ENCODE measurements at regions not wholly inside any gene's neighbourhood (a gene's known extent, or its start where the extent isn't known, plus 50 kb on each side); places are given as distances from the start of the nearest gene placed in this dataset.
A peak's percentile ranks its signal among the peaks of the same experiment; 100 is the strongest.
"Not testable (repeated sequence)": the region's sequence is repeated elsewhere in the genome, so short reads cannot be mapped to it uniquely, and the experiment has no call there.

DNA sequence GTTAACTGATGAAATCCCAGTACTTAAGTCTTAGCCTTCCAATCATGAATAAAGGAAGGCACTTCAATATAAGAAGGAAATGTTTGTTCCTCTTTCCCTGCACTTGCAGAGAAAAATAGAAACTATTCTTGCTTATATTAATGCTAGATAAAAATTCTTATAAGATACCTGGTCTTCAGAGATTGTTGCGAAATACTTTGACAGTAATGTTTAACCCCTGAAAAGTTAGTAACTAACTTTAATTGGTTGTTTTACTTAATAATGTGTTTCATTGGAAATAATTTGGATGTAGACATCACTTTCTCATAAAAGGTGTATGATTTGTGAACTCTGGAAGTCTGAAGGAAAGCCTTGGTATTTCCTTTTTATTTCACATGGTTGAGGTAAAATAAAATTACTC, 294.2 kb upstream of the SYNCRIP start:
- no peak for DNase-seq

DNA sequence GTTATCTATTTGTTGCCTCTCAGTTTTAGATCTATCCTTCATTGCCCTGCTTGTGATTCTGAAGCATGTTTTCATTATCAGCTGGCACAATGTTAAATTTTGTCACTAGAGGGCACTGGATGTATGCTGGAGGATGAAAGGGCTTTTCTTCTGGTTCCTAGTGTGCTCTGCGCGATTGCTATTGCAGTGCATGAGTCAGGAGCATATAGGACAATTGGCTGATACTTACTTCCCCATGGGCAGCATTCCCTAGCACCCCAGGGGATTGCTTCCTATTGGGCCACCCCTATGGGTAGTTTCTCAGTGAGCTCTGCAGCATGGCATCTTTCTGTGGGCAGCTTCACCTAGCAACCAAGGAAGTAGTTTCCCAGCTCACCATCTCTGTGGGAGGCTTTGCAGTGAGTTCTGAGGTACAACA, 280.3 kb upstream of the SYNCRIP start:
- peak; percentile 21 for DNase-seq

DNA sequence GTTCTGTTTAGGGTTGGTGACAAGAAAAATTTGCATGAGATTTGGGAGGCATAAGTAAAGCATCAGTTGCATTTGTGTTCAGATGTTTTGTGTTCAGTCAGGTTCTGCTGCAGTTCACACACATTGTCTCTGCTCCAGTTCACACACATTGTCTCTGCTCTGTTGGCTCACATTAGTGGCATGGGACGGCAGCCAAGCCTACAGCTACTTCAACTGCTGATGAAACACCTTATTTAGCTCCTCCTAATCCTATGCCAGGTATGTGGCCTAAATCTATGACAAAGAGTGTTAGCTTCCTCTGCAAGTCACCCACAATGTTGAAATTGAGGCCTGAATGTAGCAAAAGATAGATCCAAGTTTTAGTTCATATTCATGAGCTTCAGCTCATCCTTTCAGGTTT, 278.1 kb upstream of the SYNCRIP start:
- no peak for DNase-seq

DNA sequence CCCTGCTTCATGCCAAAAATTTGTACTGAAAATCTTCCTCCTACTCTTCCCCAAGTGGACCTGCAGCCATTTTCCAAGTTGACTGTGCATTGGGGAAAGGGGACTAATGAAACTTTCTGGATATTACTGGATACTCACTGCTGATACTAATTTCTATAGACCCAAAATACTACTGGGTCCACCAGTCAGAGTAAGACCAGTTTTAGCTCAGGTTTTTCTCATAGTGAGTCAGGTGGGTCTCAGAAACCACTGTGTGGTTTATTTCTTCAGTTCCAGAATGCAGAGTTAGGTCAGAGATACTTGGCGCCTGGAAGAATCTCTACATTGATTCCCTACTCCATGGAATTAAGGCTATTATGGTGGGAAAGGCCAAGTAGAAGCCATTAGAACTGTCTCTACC, 274.8 kb upstream of the SYNCRIP start:
- no peak for DNase-seq

DNA sequence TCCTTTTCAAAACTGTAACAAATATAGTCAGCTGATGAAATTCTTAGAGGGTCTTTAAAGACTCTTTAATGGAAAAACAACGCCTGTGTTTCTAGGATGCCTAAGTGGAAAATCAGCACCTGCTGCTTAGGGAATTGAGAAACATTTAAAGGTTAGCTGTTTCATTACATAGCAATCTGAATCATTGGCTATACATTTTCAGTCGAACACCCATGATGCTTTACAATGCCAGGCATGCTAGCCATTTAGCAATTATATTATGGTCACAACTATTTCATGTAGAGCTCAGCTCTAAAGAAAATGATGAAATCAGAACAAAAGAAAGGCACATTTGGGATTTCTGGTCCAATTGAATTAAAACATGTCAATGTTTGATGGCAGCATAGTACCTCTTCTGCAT, 270.3 kb upstream of the SYNCRIP start:
- DNase-seq = no peak

DNA sequence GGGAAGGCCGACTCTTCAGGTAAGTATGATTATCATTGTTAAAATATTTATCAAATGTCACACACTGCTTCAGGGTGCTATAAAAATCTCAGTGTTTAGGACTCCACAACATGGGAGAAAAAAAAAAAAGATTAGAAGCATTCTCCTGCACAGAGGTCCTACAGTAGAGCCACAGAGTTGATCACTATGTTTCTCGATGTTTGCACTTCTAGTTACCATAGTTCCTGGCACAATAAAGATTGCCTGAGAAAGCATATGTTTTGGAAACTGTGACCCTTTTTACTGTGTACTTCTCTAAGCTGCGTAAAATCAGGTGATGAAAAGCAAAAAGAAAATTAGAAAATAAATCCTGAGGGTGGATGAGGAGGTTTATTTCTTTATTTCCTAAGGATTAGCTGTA, 269.9 kb upstream of the SYNCRIP start:
- no peak for DNase-seq

DNA sequence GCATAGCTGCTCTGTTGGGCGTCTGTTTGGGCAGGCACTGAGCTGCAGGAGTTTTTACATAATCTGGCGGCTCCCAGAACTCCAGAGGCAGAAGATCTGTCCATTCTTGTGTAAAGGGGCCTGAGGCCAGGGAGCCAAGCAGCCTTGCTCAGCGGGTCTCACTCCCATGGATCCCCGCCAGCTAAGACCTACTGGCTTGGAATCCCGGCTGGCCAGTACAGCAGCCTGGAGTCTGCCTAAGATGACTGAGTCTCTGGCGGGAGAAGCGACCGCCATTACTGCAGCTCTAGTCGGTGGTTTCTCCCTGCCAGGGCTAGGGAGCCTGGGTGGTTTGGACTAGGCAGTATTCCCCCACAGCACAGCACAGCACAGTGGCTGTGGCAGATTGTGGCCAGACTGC, 268.4 kb upstream of the SYNCRIP start:
- no peak for DNase-seq

DNA sequence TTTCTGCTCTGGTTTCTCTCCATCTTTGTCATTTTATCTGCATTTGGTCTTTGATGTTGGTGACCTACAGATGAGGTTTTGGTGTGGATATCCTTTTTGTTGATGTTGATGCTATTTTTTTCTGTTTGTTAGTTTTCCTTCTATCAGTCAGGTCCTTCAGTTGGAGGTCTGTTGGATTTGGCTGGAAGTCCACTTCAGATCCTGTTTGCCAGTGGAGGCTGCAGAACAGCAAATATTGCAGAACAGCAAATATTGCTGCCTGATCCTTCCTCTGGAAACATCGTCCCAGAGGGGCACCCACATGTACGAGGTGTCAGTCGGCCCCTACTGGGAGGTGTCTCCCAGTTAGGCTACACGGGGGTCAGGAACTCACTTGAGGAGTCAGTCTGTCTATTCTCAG, 265.4 kb upstream of the SYNCRIP start:
- not testable (repeated sequence) for DNase-seq

DNA sequence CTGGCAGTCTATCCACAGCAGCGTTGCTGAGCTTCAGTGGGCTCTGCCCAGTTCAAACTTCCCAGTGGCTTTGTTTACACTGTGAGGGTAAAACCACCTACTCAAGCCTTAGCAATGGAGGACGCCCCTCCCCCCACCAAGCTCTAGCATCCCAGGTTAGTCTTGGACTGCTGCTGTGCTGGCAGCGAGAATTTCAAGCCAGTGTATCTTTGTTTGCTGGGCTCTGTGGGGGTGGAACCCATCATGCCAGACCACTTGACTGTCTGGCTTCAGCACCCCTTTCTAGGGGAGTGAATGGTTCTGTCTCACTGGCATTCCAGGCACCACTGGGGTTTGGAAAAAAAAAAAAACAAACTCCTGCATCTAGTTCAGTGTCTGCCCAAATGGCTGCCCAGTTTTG, 249.7 kb upstream of the SYNCRIP start:
- no peak for DNase-seq

DNA sequence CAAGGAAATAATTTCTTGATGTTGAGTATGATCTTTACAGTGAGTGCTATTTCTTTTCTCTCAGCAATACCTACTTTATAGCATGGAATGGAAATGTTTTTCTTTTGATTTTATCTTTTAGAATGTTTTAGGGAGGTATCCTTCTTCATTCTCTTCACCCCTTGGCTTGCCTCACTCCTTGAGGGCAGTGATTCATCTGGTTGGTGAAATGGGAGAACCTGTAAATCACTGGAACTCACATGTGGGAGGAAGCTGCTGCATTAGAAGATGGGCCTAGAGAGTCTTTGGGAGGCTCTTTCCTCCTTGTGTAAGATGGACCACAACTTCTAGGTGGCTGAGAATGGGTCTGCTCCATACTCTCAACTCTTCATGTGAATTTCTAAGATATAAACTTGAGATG, 244.8 kb upstream of the SYNCRIP start:
- peak; percentile 48 for DNase-seq

DNA sequence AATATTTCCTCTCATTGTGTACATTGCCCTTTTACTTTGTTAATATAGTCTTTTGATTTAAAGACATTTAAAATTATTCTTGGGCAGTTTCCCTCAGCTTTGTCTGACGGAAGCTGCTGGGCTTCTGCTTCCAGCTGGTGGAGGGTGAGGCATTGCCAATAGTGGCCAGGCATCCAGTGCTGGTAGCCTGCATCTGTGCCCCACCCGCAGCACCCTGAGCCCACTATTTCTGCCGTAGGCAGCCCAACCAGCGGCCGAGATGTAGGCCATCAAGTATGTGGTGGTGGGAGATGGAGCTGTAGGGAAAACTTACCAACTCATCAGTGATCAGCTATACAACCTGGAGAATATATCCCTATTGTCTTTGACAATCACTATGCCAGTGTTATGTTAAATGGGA, 226.0 kb upstream of the SYNCRIP start:
- DNase-seq = no peak

DNA sequence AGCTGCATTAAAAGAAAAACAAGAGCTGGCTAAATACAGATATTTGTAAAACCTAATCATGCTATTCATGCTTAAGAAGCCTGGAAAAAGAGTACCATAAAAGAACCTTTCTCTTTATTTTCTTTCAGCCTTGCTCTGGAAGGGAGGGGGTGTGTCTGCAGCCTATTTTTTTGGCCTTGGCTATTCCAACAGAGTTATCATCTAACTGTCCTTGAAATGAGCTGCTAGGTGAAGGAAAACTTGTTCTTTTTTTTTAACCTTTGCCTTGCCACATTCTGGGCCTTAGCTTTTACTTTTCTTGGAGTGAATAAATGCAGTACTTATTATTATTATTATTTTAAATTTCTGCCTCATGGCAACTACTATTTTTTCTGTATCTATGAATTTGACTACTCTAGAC, 224.9 kb upstream of the SYNCRIP start:
- DNase-seq = no peak

DNA sequence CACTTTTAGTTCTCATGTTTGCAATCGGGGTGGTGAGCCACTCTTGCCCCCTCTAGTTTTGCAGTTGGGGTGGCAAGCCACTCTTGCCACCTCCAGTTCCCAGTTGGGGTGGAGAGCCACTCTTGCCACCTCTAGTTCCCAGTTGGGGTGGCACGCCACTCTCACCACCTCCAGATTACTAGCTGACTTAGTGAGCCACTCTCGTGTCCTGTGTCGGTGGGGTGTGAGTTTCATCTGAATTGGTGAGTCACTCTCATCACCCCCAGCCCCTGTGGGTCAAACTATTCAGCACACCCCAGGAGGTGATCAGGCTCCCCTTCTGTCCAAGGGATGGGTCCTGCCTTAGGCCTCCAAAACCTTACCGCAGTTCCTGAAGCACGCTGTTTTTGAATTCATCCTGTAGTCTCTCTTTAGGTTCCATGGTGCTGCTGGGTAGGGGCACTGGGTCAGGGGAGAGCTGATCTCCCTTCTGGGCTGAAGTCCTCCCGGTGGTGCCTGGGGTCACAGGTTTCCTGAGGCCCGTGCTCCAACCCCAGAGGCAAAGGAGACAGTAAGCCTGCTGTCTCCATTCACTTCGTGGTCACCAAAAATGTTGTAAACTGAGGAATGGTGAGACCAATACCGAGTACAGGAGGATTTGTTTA, 224.2 kb upstream of the SYNCRIP start:
- DNase-seq = no peak

DNA sequence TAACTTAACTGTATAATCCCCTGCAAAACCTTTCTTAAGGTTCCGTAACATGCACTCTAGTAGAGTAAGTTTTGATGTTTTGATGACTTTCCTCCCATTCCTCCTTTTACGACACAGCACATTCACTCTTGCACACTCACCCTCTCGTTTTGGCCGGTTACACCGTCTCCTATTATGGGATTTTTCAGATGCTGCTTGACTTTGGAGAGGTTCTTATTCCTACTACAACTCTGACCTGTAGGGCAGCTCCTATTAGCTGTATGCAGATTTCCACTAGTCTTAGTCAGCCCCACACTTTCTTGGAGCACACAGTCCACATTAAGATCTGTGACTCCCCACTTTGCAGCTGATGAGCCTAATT, 223.7 kb upstream of the SYNCRIP start:
- no peak for DNase-seq

DNA sequence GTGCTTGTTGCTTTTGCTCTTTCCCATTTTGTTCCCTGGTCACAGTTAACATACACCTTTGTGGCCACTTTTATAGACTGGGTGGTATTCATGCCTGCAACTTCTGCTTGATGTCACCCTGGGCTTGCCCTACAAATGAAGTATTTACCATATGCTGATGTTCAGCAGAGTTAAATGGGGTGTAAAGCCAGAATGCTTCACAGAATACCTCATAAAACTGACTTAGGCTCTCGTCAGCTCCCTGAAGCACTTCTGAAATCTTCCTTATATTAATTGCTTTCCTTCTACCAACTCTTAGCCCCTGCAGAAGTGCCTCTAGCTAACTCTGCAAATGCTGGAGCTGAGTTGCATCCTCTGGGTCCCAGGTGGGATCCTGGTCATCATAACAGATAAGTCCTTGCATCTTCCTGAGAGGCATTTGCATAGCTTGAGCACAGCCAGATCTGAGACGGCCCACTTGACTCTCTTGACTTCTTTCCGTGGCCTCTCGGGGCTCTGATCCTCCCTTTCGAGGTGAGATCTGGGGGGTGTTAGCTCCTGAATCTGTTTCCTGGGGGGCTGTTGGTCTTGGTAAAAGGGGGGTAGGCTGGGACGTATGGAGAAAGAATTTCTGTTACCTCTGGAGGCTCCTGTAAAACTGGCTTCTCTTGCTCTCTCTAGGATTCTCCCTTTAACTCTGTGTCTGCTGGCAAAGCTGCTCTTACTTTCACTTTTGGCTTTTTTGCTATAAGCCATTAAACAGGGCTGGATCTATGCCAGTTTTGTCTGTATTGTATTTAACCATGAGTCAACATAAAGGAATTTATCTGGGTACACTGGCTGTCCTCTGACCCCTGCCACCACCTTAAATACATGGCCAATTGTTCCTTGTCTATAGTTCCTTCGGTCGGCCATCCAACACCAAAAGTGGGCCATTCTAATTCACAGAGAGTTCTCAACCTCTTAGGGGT, 223.0 kb upstream of the SYNCRIP start:
- no peak for DNase-seq

DNA sequence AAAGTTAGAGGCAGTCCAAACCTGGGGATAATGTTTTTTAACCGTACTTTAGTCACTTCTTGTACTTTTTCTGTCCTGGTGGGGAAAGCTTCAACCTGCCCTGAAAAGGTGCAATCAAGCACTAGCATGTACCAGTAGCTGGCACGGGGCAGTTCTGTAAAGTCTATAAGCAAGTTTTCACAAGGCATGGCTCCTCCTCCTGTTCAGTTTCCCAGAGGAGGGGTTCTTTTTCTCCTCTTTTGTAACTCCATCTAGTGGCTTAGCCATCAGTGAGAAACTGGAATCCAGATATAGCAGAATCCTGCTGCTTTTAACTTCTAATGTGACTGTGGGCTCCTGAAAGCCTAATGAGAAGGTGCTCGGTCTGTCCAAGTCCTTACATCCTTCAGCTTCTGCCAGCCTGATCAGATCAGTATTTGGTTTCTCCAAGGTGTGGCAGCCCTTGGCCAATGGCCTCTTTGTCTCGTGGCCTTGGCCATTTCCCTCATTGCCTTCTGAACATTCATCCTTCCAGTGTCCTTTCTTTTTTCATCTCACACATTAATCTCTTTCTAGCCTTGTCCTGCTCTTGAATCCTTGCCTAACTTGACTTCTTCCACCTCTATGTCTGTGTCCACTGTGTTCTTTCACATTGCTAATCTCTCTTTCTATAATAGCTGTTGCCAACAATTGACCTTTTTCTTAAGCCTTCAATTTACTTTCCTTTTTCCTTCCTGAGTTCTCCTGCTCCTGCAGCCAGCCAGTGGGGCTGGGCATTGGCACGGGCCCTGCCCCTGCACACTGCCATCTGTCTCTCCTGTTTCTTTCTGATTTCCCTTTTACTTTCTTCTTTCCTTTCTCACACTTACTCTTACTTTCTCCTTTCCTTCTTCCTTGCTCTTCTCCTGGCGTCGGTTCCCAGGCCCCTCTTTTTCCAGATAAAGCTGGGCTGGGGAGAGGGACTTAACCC, 222.0 kb upstream of the SYNCRIP start:
- no peak for DNase-seq

DNA sequence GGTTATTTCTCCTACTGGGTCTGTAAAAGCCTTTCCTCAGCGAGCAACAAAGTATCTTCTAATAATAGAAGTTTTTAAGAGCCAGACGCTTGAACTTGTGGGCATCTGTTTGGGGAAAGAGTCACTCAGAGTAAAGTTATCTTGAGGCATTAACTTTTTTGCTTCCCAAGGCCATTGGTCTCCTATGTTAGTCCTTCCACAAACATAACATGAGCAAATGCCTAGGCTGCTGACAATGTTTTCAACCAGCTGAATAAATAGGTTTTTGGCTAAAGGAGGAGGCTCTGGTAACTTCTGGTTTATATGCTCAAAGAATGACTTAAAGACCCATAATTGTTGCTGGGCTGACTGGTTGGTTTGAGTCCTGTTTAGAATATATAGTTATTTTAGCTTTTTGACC, 213.5 kb upstream of the SYNCRIP start:
- no peak for DNase-seq

DNA sequence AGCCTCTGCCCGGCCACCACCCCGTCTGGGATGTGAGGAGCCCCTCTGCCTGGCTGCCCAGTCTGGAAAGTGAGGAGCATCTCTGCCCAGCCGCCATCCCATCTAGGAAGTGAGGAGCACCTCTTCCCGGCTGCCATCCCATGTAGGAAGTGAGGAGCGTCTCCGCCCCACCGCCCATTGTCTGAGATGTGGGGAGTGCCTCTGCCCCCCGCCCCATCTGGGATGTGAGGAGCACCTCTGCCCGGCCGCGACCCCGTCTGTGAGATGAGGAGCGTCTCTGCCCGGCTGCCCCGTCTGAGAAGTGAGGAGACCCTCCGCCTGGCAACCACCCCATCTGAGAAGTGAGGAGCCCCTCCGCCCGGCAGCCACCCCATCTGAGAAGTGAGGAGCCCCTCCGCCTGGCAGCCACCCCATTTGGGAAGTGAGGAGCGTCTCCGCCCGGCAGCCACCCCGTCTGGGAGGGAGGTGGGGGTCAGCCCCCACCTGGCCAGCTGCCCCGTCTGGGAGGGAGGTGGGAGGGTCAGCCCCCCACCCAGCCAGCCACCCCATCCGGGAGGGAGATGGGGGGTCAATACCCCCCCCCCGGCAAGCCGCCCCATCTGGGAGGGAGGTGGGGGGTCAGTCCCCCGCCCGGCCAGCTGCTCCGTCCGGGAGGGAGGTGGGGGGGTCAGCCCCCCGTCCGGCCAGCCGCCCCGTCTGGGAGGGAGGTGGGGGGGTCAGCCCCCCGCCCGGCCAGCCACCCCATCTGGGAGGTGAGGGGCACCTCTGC, 195.8 kb upstream of the SYNCRIP start:
- not testable (repeated sequence) for DNase-seq

DNA sequence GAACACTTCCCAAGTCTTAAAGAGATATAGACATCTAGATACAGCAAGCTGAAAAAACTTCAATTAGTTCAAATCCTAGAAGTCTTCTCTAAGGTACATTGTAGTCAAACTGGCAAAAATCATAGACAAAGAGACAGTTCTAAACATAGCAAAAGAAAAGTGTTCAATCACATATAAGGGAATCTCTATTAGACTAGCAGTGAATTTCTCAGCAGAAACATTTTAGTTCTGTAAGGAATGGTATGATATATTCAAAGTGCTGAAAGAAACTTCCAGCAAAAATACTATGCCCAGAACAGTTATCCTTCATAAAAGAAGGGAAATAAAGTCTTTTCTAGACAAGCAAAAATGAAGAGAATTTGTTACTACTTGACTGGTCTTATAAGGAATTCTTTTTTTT, 186.3 kb upstream of the SYNCRIP start:
- no peak for DNase-seq

DNA sequence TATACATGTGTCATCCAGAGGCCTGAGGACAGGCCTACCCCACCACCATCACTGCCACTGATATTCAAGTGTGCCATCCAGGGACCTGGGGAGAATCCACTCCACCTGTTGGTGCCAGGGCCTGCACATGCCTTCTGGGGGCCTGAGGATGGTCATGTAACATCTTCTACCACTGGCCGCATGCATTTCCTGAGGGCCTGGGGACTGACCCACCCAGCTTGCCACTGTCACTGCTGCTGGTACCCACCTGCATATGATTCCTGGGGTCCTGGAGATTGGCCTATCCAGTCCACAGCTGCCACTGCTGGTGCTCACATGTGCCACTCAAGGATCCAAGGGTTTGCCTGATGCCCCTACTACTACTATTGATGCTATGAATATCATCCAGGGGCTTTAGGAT, 184.3 kb upstream of the SYNCRIP start:
- no peak for DNase-seq

DNA sequence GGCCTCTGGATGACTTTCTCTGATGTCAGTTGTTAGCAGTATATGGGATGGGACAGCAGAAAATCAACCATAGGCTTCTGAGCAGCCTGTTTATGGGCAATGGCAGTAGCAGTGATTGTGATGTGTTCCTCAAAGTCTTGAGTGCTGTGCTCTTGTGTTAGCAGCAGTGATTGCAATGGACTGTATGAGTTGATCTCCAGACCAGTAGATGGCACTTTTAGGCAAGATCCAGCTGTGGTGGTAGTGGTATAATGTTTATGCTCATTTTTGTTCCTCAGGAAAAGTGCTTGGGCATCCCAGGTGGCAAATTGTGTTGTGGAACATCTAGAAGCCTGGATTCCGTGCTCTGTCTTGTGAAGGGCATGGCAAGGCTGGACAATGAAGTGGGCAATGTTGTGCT, 181.6 kb upstream of the SYNCRIP start:
- no peak for DNase-seq

DNA sequence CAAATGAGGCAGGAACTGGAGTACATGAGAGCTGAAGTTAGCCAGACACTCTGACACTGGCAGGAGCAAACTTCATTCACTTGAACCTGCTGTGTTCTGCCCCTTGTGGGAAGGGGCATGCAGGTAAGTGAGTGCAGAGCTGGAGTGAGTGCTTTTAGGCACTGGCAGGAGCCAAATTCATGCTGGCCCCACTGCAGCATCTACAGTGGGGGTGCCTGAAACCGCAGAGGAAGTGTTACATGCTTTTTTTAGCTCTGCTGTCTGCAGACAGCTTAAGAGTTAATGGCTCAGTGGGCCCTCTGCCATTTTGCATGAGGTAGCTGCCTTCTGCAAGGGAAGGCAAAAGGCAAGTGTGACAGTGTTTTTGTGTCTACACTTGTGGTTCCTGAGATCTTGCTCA, 167.9 kb upstream of the SYNCRIP start:
- no peak for DNase-seq

DNA sequence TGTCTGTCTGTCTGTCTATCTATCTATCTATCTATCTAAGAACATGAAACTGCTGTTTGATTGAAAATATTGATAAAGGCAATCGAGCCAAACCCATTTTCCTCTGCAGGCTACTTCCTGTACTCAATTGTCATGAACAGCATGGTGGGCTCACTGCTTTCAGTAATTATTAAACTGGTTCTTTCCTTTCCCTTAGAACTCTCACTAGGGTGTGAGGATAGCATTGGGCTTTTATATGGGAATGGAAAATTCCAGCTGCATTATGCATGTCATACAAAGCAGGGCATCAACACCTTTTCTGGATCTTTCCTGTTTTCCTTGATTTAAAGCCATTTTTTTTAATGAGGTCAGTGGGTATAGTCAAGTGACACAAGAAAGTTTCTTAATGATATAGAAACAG, 161.0 kb upstream of the SYNCRIP start:
- no peak for DNase-seq

All from NCI-H226 (cell line).